ENCODE measurements at regions not wholly inside any gene's neighbourhood (a gene's known extent, or its start where the extent isn't known, plus 50 kb on each side); places are given as distances from the start of the nearest gene placed in this dataset.

DNA sequence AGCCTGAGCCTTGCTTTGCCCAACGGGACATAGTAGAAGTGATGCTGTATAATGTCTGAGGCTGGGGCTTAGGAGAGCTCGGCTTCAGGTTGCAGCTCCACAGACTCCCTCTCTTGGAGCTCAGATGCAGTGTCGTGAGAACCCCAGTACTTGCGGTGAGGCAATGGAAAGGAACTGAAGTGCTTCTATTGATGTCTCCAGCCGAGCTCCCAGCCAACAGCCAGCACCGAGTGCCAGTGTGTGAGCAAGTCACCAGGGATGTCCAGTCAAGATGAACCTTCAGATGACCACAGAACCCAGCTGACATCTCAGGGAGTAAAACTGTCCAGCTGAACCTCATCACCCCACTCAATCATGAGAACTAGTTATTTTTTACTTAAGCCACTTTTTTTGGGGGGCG lies 268.1 kb downstream of the IRF8 start:
- no peak for DNase-seq
- Mint-ChIP-seq H3K9me3 (ENCODE audit: unreplicated experiment) (peaks cover 2% of the 10 kb centered on the region), H3K27ac (ENCODE audit: unreplicated experiment) (no peak overlapping the region), H3K4me3 (ENCODE audit: unreplicated experiment) (no peak overlapping the region), H3K4me1 (ENCODE audit: low read depth, unreplicated experiment) (no peaks in the 10 kb centered on the region), H3K27me3 (ENCODE audit: unreplicated experiment) (peaks cover 3% of the 10 kb centered on the region), H3K36me3 (ENCODE audit: unreplicated experiment) (peaks cover 18% of the 10 kb centered on the region)
- TF ChIP-seq, protein P1, sequence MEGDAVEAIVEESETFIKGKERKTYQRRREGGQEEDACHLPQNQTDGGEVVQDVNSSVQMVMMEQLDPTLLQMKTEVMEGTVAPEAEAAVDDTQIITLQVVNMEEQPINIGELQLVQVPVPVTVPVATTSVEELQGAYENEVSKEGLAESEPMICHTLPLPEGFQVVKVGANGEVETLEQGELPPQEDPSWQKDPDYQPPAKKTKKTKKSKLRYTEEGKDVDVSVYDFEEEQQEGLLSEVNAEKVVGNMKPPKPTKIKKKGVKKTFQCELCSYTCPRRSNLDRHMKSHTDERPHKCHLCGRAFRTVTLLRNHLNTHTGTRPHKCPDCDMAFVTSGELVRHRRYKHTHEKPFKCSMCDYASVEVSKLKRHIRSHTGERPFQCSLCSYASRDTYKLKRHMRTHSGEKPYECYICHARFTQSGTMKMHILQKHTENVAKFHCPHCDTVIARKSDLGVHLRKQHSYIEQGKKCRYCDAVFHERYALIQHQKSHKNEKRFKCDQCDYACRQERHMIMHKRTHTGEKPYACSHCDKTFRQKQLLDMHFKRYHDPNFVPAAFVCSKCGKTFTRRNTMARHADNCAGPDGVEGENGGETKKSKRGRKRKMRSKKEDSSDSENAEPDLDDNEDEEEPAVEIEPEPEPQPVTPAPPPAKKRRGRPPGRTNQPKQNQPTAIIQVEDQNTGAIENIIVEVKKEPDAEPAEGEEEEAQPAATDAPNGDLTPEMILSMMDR (IDR thresholded peaks at IDR 0.05; ENCODE audit: partially characterized antibody, unreplicated experiment): no peak

DNA sequence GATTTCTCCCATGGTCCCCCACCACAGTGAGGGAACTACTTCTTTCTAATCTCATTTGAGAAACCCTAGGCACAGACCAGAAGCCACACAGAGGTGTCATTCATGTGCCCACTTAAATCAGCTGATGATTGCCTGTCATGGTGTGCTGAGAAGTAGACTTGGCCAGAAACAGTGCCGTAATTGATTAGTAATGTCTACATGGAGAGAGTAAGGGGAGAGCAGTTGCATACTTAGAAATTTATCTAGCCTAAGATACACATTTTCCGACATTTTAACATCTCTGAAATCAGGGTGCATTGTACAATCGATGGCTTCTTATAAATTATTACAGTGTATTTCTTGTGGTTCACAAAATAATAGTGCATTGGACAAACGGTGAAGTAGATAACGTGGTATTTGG lies 271.8 kb downstream of the IRF8 start:
- peaks cover 2% of the 10 kb centered on the region for H3K9me3 Mint-ChIP-seq (ENCODE audit: unreplicated experiment)
- no peak overlapping the region for H3K27ac Mint-ChIP-seq (ENCODE audit: unreplicated experiment)
- H3K4me1 Mint-ChIP-seq (ENCODE audit: low read depth, unreplicated experiment): no peaks in the 10 kb centered on the region
- peaks cover 7% of the 10 kb centered on the region for H3K36me3 Mint-ChIP-seq (ENCODE audit: unreplicated experiment)
- no peak for DNase-seq
- TF ChIP-seq, protein P1 (IDR thresholded peaks at IDR 0.05; ENCODE audit: partially characterized antibody, unreplicated experiment): no peak
- peaks cover 3% of the 10 kb centered on the region for H3K27me3 Mint-ChIP-seq (ENCODE audit: unreplicated experiment)
- H3K4me3 Mint-ChIP-seq (ENCODE audit: unreplicated experiment): no peak overlapping the region

DNA sequence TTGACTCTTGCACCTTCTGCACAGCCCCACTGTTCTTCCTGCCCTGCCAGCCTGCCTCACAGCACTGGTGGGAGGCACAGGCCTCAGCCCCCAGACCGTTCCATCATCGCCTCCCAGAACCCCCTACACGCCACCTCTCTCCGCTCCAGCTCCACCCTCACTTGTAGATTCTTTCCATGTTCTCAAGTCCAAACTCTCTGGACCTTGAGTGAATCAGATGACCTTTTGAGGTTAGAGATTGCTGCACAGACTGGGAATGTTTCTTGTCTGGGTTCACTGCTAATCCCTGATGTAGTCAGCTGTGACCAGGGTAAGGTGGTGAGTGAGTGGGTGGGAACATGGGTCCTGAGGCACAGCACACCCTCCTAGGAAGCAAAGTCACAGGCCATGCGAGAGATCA lies 272.4 kb downstream of the IRF8 start:
- TF ChIP-seq, protein P1 (IDR thresholded peaks at IDR 0.05; ENCODE audit: partially characterized antibody, unreplicated experiment): no peak
- H3K4me1 Mint-ChIP-seq (ENCODE audit: low read depth, unreplicated experiment): no peaks in the 10 kb centered on the region
- H3K9me3 Mint-ChIP-seq (ENCODE audit: unreplicated experiment): peaks cover 2% of the 10 kb centered on the region
- peaks cover 3% of the 10 kb centered on the region for H3K27me3 Mint-ChIP-seq (ENCODE audit: unreplicated experiment)
- H3K36me3 Mint-ChIP-seq (ENCODE audit: unreplicated experiment): peaks cover under 1% of the 10 kb centered on the region
- no peak for DNase-seq
- H3K4me3 Mint-ChIP-seq (ENCODE audit: unreplicated experiment): no peak overlapping the region
- H3K27ac Mint-ChIP-seq (ENCODE audit: unreplicated experiment): no peak overlapping the region

DNA sequence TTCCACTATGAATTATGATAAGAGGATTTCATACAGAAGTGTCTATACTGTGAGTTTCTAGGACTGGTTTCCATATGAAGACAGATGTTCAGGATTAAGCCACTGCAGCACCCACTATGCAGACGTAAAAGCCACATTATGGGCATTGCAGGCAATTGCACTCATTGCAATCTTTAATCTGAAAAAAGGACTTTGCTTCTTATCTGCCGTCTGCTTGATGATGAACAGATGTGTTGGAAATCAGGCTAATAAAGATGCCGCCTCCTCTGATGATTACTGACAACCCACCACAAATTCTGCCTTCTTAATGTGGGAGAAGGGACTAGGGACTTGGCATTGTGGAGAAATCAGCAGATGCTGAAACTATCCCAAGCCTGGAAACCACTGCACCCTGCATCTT lies 276.9 kb downstream of the IRF8 start:
- TF ChIP-seq, protein P1 (IDR thresholded peaks at IDR 0.05; ENCODE audit: partially characterized antibody, unreplicated experiment): no peak

DNA sequence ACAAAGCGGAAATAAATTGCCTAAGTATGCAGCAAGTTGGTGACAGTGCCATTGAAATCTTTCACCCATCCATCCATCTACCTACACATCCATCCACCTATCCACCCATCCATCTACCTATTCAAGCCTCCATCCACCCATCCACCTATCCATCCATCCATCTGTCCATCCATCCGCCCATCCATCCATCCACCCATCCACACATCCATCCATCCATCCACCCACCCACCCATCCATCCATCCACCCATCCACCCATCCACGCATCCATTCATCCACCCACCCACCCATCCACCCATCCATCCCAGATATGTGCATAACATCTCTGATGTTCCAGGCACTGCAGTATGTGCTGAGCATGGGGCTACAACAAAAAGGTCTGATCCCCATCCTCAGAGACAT lies 277.5 kb downstream of the IRF8 start:
- TF ChIP-seq, protein P1 (IDR thresholded peaks at IDR 0.05; ENCODE audit: partially characterized antibody, unreplicated experiment): no peak
- no peaks in the 10 kb centered on the region for H3K9me3 Mint-ChIP-seq (ENCODE audit: unreplicated experiment)
- H3K36me3 Mint-ChIP-seq (ENCODE audit: unreplicated experiment): peaks cover 6% of the 10 kb centered on the region
- H3K4me1 Mint-ChIP-seq (ENCODE audit: low read depth, unreplicated experiment): no peaks in the 10 kb centered on the region
- no peaks in the 10 kb centered on the region for H3K27me3 Mint-ChIP-seq (ENCODE audit: unreplicated experiment)
- no peak for DNase-seq
- no peak overlapping the region for H3K4me3 Mint-ChIP-seq (ENCODE audit: unreplicated experiment)
- no peak overlapping the region for H3K27ac Mint-ChIP-seq (ENCODE audit: unreplicated experiment)

More for the DNA sequence above, 276.9 kb downstream of the IRF8 start:
- no peak for DNase-seq
- Mint-ChIP-seq H3K36me3 (ENCODE audit: unreplicated experiment) (peaks cover 6% of the 10 kb centered on the region), H3K27me3 (ENCODE audit: unreplicated experiment) (no peaks in the 10 kb centered on the region), H3K4me3 (ENCODE audit: unreplicated experiment) (no peak overlapping the region), H3K27ac (ENCODE audit: unreplicated experiment) (no peak overlapping the region), H3K9me3 (ENCODE audit: unreplicated experiment) (no peaks in the 10 kb centered on the region), H3K4me1 (ENCODE audit: low read depth, unreplicated experiment) (no peaks in the 10 kb centered on the region)

Data from glutamatergic neuron (in vitro differentiated cells).